ENCODE measurements at regions not wholly inside any gene's neighbourhood (a gene's known extent, or its start where the extent isn't known, plus 50 kb on each side); places are given as distances from the start of the nearest gene placed in this dataset.

DNA sequence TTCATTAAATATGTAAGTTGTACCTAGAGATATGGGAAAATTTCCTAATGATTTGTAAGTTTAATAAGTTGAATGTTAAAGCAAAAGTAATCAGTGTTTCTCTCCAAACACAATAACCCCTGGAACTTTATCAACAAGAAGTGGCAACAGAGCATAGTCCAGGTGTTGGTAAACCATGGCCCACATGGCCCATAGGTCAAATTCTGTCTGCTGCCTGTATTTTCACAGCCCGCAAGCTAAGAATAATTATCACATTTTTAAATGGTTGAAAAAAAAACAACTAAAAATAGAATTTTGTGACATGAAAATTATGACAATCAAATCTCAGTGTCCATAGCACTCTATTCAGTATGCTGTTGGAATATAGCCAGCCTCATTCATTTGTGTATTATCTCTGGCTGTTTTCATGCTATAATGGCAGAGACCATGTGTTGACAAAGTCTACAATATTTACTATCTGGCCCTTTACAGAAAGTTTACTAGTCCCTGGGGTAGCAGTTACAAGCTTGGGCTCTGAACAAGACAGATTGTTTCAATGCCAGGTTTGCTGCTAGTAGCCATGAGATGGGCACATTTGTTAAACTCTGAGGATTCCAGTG, 395.8 kb downstream of the GASK1B start:
- no peak overlapping the region for H3K4me3 ChIP-seq (IDR thresholded peaks at IDR 0.05; ENCODE audit: insufficient read depth, low read depth, low read length)
- no peak overlapping the region for H3K27ac ChIP-seq
- TF ChIP-seq, protein P1, sequence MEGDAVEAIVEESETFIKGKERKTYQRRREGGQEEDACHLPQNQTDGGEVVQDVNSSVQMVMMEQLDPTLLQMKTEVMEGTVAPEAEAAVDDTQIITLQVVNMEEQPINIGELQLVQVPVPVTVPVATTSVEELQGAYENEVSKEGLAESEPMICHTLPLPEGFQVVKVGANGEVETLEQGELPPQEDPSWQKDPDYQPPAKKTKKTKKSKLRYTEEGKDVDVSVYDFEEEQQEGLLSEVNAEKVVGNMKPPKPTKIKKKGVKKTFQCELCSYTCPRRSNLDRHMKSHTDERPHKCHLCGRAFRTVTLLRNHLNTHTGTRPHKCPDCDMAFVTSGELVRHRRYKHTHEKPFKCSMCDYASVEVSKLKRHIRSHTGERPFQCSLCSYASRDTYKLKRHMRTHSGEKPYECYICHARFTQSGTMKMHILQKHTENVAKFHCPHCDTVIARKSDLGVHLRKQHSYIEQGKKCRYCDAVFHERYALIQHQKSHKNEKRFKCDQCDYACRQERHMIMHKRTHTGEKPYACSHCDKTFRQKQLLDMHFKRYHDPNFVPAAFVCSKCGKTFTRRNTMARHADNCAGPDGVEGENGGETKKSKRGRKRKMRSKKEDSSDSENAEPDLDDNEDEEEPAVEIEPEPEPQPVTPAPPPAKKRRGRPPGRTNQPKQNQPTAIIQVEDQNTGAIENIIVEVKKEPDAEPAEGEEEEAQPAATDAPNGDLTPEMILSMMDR (conservative IDR thresholded peaks at IDR 0.05; ENCODE audit: low read depth, low read length): no peak
- H2AFZ ChIP-seq (ENCODE audit: low read depth): no peak overlapping the region
- H3K4me1 ChIP-seq (ENCODE audit: low read depth, poor library complexity, severe bottlenecking): no peaks in the 10 kb centered on the region
- H4K20me1 ChIP-seq (ENCODE audit: insufficient read depth): no peaks in the 10 kb centered on the region
- H3K79me2 ChIP-seq (ENCODE audit: insufficient read depth, low read depth): no peaks in the 10 kb centered on the region
- H3K36me3 ChIP-seq (ENCODE audit: insufficient read depth): no peaks in the 10 kb centered on the region
- H3K27me3 ChIP-seq (ENCODE audit: insufficient read depth, low read depth): no peaks in the 10 kb centered on the region
- no peak overlapping the region for H3K9ac ChIP-seq
- no peak overlapping the region for H3K4me2 ChIP-seq

DNA sequence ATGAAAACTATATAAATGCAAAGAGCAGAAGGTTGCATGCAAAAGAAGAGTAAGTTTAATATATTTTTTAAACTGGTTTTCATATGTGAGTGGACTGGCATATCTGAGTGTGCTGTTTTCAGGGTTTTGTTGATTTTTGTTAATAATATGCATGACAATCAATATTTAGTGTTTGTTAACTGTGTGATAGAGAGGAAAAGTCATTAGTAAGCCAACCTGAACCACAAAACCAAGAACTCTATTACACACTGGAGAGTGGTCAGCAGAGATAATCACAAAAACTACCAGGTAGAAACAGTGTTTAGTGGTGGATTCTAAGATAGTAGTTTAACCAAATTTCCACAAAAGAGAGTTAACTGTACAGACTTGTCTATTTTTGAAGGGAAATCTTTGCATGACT, 396.9 kb downstream of the GASK1B start:
- TF ChIP-seq, protein P1 (conservative IDR thresholded peaks at IDR 0.05; ENCODE audit: low read depth, low read length): no peak
- no peak overlapping the region for H3K27ac ChIP-seq

DNA sequence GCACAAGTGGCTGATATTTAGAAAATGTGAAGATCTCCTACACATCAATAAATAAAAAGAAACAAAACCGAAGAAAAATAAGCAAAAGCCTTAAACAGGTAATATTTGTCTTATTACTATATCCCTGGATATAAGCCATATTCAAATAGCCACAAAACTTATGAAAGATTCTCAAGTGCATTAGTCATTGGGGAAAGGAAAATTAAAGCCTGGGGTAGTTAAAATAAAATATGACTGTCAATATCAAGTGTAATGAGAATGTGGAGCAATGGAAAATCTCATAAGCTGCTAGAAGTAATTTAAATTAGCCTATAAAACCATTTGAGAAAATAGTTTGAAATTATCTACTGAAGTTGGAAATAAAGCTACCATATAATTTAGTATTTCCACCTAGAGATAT, 399.9 kb downstream of the GASK1B start:
- Histone ChIP-seq H3K4me1 (ENCODE audit: low read depth, poor library complexity, severe bottlenecking) (no peaks in the 10 kb centered on the region), H3K4me2 (no peak overlapping the region), H2AFZ (ENCODE audit: low read depth) (no peak overlapping the region), H3K27me3 (ENCODE audit: insufficient read depth, low read depth) (no peaks in the 10 kb centered on the region), H3K79me2 (ENCODE audit: insufficient read depth, low read depth) (no peaks in the 10 kb centered on the region), H3K36me3 (ENCODE audit: insufficient read depth) (no peaks in the 10 kb centered on the region), H3K9ac (no peak overlapping the region), H4K20me1 (ENCODE audit: insufficient read depth) (no peaks in the 10 kb centered on the region), H3K4me3 (IDR thresholded peaks at IDR 0.05; ENCODE audit: insufficient read depth, low read depth, low read length) (no peak overlapping the region), H3K27ac (no peak overlapping the region)
- TF ChIP-seq, protein P1 (conservative IDR thresholded peaks at IDR 0.05; ENCODE audit: low read depth, low read length): no peak

More for the DNA sequence above, 396.9 kb downstream of the GASK1B start:
- Histone ChIP-seq H4K20me1 (ENCODE audit: insufficient read depth) (no peaks in the 10 kb centered on the region), H3K27me3 (ENCODE audit: insufficient read depth, low read depth) (no peaks in the 10 kb centered on the region), H2AFZ (ENCODE audit: low read depth) (no peak overlapping the region), H3K4me3 (IDR thresholded peaks at IDR 0.05; ENCODE audit: insufficient read depth, low read depth, low read length) (no peak overlapping the region), H3K9ac (no peak overlapping the region), H3K4me2 (no peak overlapping the region), H3K79me2 (ENCODE audit: insufficient read depth, low read depth) (no peaks in the 10 kb centered on the region), H3K4me1 (ENCODE audit: low read depth, poor library complexity, severe bottlenecking) (no peaks in the 10 kb centered on the region), H3K36me3 (ENCODE audit: insufficient read depth) (no peaks in the 10 kb centered on the region)

DNA sequence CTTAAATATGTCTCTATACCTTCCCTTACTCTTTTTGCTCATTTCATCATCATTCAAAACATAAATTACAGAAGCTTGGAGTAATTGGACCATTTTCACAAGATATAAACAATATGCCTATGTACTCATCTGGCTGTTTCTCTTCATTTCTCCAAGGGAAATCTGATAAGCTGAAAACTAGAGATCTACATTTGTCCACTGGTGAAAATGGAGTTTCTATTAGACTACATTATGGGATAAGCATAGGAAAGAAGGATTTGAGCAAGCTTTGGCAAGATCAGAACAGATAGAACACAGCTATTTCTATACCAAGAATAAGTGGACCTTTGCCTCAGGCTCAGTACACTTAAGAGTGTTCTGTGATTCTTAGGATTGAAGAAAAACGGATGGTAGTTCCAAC, 404.4 kb downstream of the GASK1B start:
- TF ChIP-seq, protein P1 (conservative IDR thresholded peaks at IDR 0.05; ENCODE audit: low read depth, low read length): no peak
- H3K79me2 ChIP-seq (ENCODE audit: insufficient read depth, low read depth): no peaks in the 10 kb centered on the region
- H3K4me2 ChIP-seq: no peak overlapping the region
- no peak overlapping the region for H3K9ac ChIP-seq
- no peak overlapping the region for H2AFZ ChIP-seq (ENCODE audit: low read depth)
- no peak overlapping the region for H3K4me3 ChIP-seq (IDR thresholded peaks at IDR 0.05; ENCODE audit: insufficient read depth, low read depth, low read length)
- H3K27me3 ChIP-seq (ENCODE audit: insufficient read depth, low read depth): no peaks in the 10 kb centered on the region
- H3K36me3 ChIP-seq (ENCODE audit: insufficient read depth): no peaks in the 10 kb centered on the region
- no peak overlapping the region for H3K27ac ChIP-seq
- H4K20me1 ChIP-seq (ENCODE audit: insufficient read depth): no peaks in the 10 kb centered on the region
- H3K4me1 ChIP-seq (ENCODE audit: low read depth, poor library complexity, severe bottlenecking): no peaks in the 10 kb centered on the region
